ENCODE measurements at regions not wholly inside any gene's neighbourhood (a gene's known extent, or its start where the extent isn't known, plus 50 kb on each side); places are given as distances from the start of the nearest gene placed in this dataset.
"Not testable (repeated sequence)": the region's sequence is repeated elsewhere in the genome, so short reads cannot be mapped to it uniquely, and the experiment has no call there.

GRCh38 chr4:63211776-63212479 lies 1197.3 kb downstream of the TECRL start:
- TF ChIP-seq, protein P1, sequence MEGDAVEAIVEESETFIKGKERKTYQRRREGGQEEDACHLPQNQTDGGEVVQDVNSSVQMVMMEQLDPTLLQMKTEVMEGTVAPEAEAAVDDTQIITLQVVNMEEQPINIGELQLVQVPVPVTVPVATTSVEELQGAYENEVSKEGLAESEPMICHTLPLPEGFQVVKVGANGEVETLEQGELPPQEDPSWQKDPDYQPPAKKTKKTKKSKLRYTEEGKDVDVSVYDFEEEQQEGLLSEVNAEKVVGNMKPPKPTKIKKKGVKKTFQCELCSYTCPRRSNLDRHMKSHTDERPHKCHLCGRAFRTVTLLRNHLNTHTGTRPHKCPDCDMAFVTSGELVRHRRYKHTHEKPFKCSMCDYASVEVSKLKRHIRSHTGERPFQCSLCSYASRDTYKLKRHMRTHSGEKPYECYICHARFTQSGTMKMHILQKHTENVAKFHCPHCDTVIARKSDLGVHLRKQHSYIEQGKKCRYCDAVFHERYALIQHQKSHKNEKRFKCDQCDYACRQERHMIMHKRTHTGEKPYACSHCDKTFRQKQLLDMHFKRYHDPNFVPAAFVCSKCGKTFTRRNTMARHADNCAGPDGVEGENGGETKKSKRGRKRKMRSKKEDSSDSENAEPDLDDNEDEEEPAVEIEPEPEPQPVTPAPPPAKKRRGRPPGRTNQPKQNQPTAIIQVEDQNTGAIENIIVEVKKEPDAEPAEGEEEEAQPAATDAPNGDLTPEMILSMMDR (IDR thresholded peaks at IDR 0.05; ENCODE audit: borderline replicate concordance, control extremely low read depth, extremely low read depth, insufficient read depth, missing control alignments), result no peak
- in situ Hi-C loops (cut with MboI; ENCODE audit: low sequenced_read_pairs, unreplicated experiment), result no loop called here
- no peak for DNase-seq (ENCODE audit: low spot score)

- TF ChIP-seq, protein P1 (IDR thresholded peaks at IDR 0.05; ENCODE audit: borderline replicate concordance, control extremely low read depth, extremely low read depth, insufficient read depth, missing control alignments), result no peak
- DNase-seq (ENCODE audit: low spot score), result no peak
- in situ Hi-C loops (cut with MboI; ENCODE audit: low sequenced_read_pairs, unreplicated experiment), result no loop called here
These were observed 1197.9 kb downstream of the TECRL start for GRCh38 chr4:63211375-63211774.

DNA sequence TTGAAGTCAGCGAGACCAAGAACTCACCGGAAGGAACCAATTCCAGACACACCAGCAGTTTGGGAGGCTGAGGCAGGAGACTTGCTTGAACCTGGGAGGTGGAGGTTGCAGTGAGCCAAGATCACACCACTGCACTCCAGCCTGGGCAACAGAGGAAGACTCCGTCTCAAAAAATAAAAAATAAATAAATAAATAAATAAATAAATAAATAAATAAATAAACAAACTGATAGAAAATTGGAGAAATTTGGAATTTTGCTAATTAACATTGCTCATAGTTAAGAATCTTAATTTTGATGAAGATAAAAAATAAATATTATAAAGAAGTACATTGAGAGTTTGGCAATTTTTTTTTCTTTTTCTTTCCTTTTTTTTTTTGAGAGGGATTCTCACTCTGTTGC lies 1216.2 kb downstream of the TECRL start:
- in situ Hi-C loops (cut with MboI; ENCODE audit: low sequenced_read_pairs, unreplicated experiment); DNase-seq (ENCODE audit: low spot score): not testable (repeated sequence)

- TF ChIP-seq, protein P1 (IDR thresholded peaks at IDR 0.05; ENCODE audit: borderline replicate concordance, control extremely low read depth, extremely low read depth, insufficient read depth, missing control alignments), result no peak
- in situ Hi-C loops (cut with MboI; ENCODE audit: low sequenced_read_pairs, unreplicated experiment), result no loop called here
- DNase-seq (ENCODE audit: low spot score), result no peak
These were observed 1237.9 kb downstream of the TECRL start for GRCh38 chr4:63171341-63171740.

GRCh38 chr4:63170923-63171322 lies 1238.3 kb downstream of the TECRL start:
- in situ Hi-C loops (cut with MboI; ENCODE audit: low sequenced_read_pairs, unreplicated experiment), result no loop called here
- DNase-seq (ENCODE audit: low spot score), result no peak
- TF ChIP-seq, protein P1 (IDR thresholded peaks at IDR 0.05; ENCODE audit: borderline replicate concordance, control extremely low read depth, extremely low read depth, insufficient read depth, missing control alignments), result no peak

- TF ChIP-seq, protein P1 (IDR thresholded peaks at IDR 0.05; ENCODE audit: borderline replicate concordance, control extremely low read depth, extremely low read depth, insufficient read depth, missing control alignments), result no peak
- DNase-seq (ENCODE audit: low spot score), result no peak
These were observed 1239.4 kb downstream of the TECRL start for GRCh38 chr4:63169836-63170235.

DNA sequence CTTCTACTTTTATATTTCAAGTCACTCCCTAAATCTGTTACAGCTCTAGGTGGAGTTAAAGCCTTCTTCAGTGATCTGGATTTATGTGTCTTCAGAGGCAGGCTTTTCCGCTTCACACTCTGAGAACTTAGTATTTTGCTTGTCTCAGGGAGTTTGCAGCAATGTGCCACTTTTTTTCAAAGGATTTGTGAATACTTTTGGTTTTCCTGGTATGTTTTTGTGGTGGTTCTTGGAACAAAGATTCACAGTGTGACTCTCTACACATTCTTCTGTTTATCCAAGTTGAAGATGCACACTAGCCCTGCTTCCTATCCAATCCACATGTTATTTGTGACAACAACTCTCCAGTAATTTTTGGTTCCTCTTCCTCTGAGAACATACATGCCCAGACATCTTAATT lies 1253.7 kb downstream of the TECRL start:
- TF ChIP-seq, protein P1 (IDR thresholded peaks at IDR 0.05; ENCODE audit: borderline replicate concordance, control extremely low read depth, extremely low read depth, insufficient read depth, missing control alignments), result no peak
- in situ Hi-C loops (cut with MboI; ENCODE audit: low sequenced_read_pairs, unreplicated experiment), result no loop called here
- no peak for DNase-seq (ENCODE audit: low spot score)

More at GRCh38 chr4:63169836-63170235, 1239.4 kb downstream of the TECRL start:
- in situ Hi-C loops (cut with MboI; ENCODE audit: low sequenced_read_pairs, unreplicated experiment), result no loop called here
